ENCODE measurements at regions not wholly inside any gene's neighbourhood (a gene's known extent, or its start where the extent isn't known, plus 50 kb on each side); places are given as distances from the start of the nearest gene placed in this dataset.

DNA sequence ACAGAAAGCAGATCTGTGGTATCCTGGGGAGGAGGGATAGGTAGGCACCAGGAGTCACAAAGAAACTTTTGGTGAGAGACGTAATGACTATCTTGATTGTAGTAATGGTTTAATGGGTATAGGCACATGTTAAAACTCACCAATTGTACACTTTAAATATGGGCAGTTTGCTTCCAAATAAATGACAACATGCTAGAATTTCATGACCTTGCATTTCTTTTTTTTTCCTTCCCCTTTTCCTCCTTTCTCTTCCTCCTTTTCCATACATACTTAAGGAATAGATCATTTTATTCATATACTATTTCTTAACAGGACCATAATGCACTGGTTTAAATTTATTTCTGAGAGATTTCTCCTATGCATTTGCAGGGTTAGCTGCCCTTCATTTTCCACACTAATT is 341.8 kb downstream of the TMEM182 start:
- no peak overlapping the region for H3K4me3 Mint-ChIP-seq
- no peak overlapping the region for H3K27ac Mint-ChIP-seq
- H3K9me3 Mint-ChIP-seq: peaks cover 2 to 3% (median 2%) of the 10 kb centered on the region in 3 donors
- H3K27me3 Mint-ChIP-seq: no peaks in the 10 kb centered on the region
- H3K4me1 Mint-ChIP-seq: no peaks in the 10 kb centered on the region
- H3K36me3 Mint-ChIP-seq: no peaks in the 10 kb centered on the region

DNA sequence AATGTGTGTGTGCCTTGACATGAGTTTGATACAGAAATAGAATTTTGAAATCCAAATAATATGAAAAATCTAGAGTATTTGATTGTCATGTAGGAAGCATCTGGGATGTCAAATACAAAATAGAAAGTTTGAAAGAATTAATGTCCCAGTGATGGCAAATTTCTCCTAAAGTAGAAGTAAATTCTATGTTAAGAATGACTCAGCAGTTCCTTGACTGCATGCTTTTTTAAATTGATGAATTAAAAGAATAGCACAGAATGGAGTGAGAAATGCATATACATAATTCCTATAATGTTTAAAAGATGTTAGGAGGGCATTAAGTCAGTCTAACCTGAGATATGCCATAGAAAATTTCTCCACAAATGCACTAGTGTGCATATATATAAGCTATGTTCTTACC is 357.5 kb downstream of the TMEM182 start:
- no peaks in the 10 kb centered on the region for H3K27me3 Mint-ChIP-seq
- H3K27ac Mint-ChIP-seq: no peak overlapping the region
- no peaks in the 10 kb centered on the region for H3K36me3 Mint-ChIP-seq
- no peak overlapping the region for H3K4me3 Mint-ChIP-seq
- no peaks in the 10 kb centered on the region for H3K9me3 Mint-ChIP-seq
- no peaks in the 10 kb centered on the region for H3K4me1 Mint-ChIP-seq

DNA sequence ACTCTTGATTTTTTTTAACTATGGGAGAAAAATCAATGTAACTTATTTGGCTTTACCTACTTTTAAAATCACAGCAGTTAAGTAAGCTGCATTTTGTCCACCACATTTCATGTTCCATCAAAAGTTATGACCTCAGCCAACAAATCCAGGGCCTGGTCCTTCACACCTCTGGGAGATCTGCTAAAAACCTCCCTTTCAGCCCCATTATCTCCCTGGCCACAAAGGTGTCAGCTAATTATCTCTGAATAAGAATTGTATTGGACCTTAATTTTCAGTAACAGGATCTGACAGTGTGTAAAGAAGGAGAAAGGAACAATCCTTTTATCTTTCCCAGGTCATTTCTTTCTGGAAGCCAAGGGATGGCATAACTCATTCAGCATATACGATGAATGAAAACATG is 359.3 kb downstream of the TMEM182 start:
- no peaks in the 10 kb centered on the region for H3K27me3 Mint-ChIP-seq

DNA sequence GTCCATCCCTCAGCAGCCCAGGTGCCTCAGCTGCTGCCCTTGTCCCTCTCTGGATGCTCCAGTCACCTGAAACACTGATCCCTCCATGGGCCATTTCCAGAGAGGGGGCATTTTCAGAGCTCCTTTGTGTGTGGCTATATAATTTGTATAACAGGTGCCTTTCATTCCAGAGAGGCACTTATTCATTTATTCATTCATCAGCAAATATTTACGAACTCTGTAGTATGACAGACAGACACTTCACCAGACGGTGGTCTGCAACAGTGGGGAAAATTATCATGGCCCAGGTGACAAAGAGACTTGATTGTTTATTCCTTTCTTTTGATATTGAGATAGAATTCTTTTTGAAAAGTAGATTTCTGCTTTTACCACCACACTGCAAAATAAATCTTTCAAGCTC is 361.7 kb downstream of the TMEM182 start:
- Mint-ChIP-seq H3K36me3 (no peaks in the 10 kb centered on the region), H3K4me3 (no peak overlapping the region), H3K27me3 (no peaks in the 10 kb centered on the region), H3K4me1 (no peaks in the 10 kb centered on the region), H3K27ac (no peak overlapping the region), H3K9me3 (no peaks in the 10 kb centered on the region)

More for the DNA sequence above, 359.3 kb downstream of the TMEM182 start:
- no peak overlapping the region for H3K4me3 Mint-ChIP-seq
- H3K27ac Mint-ChIP-seq: no peak overlapping the region
- no peaks in the 10 kb centered on the region for H3K4me1 Mint-ChIP-seq
- no peaks in the 10 kb centered on the region for H3K9me3 Mint-ChIP-seq
- no peaks in the 10 kb centered on the region for H3K36me3 Mint-ChIP-seq

DNA sequence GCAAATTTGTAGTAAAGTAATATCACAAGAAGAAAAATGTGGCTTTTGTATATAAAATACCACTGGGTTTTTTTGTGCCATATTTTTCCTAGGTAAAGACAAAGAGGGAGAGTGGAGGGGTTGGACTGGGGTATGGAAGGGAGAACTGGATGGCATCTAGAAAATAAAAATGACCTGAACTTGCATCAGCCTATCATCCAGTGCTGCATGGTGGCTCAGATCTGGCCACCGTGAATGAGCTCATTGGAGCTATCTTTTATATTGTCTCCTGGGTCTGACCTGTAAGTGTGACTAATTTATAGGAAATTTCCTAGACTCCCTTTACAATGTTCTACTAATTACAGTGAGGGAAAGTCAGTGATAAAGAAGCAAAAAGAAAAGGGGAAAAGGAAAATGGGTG is 369.0 kb downstream of the TMEM182 start:
- H3K36me3 Mint-ChIP-seq: no peaks in the 10 kb centered on the region
- H3K27me3 Mint-ChIP-seq: no peaks in the 10 kb centered on the region
- H3K9me3 Mint-ChIP-seq: peaks cover 0 to 3% (median 0%) of the 10 kb centered on the region in 3 donors
- no peaks in the 10 kb centered on the region for H3K4me1 Mint-ChIP-seq
- no peak overlapping the region for H3K27ac Mint-ChIP-seq
- no peak overlapping the region for H3K4me3 Mint-ChIP-seq

DNA sequence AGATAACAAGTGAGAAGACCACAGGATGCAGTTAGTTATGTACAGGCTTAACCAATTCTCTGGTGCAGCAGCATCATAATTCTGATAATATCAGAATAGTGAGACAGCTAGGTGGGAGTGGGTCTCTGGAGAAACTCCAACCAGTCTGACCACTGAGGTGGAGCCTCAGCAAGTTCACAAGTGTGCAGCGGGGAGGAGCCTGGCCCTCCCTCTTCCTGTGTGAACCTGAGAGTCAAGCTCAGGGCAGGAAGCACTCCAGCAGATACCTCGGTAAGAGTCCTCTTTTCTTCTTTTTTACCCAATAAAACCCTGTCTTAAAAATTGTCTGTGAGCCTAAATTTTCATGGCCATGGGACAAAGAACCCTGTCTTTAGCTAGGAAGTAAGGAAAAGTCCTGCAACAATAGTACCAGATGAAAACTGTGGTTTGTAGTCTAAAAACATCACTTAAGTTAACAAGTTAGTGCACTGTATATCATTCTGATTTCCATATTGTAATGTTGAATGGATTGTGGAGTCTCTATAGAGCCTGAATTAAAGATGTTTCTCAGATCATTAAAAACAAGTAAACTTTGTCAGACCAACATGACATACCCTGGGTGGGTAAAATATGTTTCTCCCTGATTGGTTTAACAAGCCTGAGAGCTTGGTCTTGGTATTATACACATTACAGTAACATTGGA is 370.8 kb downstream of the TMEM182 start:
- H3K36me3 Mint-ChIP-seq: no peaks in the 10 kb centered on the region
- H3K4me3 Mint-ChIP-seq: no peak overlapping the region
- H3K4me1 Mint-ChIP-seq: no peaks in the 10 kb centered on the region
- peaks cover 0 to 5% (median 1%) of the 10 kb centered on the region in 3 donors for H3K9me3 Mint-ChIP-seq
- H3K27ac Mint-ChIP-seq: no peak overlapping the region
- no peaks in the 10 kb centered on the region for H3K27me3 Mint-ChIP-seq

DNA sequence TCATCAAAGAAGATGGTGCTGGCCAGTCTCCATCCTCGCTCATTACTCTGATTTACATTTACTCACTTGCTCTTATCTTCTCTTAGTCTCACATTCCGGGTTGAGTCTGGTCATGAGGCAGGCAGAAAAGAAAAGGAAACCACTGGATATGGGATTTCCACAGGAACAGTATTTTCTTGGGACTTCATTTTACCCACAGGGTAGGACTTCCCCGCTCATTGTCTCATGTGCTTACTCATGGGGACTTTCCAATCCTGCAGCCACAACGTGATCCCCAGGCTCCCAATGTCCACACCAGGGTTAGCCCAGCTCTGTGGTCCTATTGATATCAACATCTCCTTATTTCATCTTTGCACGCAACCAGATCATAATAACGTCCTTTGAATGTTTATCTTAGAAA is 373.8 kb downstream of the TMEM182 start:
- Mint-ChIP-seq H3K36me3 (no peaks in the 10 kb centered on the region), H3K27ac (no peak overlapping the region), H3K4me3 (no peak overlapping the region), H3K9me3 (peaks cover 0 to 5% (median 2%) of the 10 kb centered on the region in 3 donors), H3K4me1 (peaks cover 0 to 2% (median 0%) of the 10 kb centered on the region in 3 donors), H3K27me3 (no peaks in the 10 kb centered on the region)

DNA sequence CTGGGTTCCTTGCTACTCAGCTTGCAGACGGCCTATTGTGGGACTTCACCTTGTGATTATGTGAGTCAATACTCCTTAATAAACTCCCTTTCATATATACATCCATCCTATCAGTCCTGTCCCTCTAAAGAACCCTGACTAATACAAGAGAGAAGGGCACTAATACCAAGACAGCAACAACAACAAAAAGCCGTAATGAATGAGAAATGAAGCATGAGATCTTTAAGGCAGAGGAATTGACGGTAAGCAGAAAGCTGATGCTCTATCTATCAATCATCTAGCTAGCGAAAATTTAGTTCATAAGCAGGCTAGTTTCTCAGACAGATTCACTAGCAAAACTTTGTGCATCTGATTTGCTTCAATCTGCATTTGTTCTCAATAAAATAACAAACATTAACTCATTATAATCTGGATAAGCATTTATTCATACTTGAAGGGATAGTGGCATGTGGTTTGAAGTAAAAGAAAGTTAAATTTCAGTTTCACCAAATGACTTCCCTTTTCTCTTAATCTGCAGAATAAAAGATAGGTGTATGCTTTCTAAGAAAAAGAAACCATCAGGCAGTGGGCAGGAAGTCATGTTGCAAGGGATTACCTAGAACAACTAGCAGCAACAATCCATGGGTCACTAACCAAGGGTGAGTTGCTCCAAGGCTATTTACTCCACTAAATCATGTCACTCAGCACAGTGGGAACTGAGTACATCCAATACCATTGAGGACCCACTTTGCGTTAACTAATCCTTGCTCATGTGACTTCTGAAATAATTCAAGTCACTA is 376.5 kb downstream of the TMEM182 start:
- H3K36me3 Mint-ChIP-seq: no peaks in the 10 kb centered on the region
- H3K4me1 Mint-ChIP-seq: peaks cover 0 to 2% (median 0%) of the 10 kb centered on the region in 3 donors
- H3K9me3 Mint-ChIP-seq: peaks cover 0 to 3% (median 2%) of the 10 kb centered on the region in 3 donors
- no peaks in the 10 kb centered on the region for H3K27me3 Mint-ChIP-seq
- H3K27ac Mint-ChIP-seq: no peak overlapping the region
- no peak overlapping the region for H3K4me3 Mint-ChIP-seq

DNA sequence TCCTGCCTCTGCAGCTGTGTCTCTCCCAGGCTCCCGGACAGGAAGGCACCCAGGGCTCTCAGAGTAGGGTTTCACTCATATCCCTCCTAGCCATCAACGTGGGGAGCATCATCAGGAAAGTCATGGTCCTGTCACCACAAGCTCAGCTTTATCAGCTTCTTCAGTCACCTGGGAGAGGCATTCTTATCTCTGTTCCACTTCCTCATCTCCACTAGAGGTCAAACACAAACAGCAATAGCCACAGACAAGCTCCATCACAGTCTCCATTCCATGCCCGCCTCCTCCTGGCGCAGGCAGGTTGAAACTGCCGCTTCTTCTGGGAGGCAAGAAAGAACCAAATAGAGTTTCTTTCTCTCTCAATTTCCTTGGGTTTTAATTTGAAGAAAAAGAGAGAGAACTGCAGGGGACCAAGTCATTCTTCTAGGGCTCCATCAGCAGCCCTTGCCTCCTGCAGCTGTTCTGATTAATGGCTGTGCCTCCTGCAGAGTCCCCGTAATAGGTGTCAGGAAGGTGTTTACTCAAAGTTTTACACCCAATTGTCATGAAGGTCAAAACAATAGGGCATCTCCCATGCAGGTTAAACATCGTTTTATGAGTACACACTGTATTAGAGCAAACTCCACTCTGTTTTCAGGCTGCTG is 377.9 kb downstream of the TMEM182 start:
- Mint-ChIP-seq H3K4me1 (peaks cover 0 to 2% (median 0%) of the 10 kb centered on the region in 3 donors), H3K4me3 (no peak overlapping the region), H3K27ac (no peak overlapping the region), H3K9me3 (peaks cover 0 to 3% (median 2%) of the 10 kb centered on the region in 3 donors), H3K36me3 (no peaks in the 10 kb centered on the region), H3K27me3 (no peaks in the 10 kb centered on the region)

DNA sequence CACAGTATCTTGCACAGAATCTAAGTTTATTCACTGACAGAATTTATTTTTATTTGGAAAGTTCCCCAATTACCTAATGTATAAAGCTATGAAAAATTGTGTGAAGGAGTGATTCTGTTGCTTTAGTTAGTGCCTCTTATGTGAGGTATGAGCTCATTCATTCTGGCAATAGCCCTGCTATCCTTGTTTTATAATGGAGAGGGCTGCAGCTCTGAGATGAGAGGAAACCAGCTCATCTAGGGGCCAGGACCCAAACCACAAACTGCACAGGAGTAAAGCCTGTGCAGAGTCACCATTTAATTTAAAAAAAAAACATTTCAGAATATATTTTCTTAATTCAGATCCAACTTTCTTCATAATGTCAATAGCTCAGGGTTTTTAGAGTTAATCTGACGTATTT is 383.0 kb downstream of the TMEM182 start:
- Mint-ChIP-seq H3K27ac (no peak overlapping the region), H3K4me1 (no peaks in the 10 kb centered on the region), H3K4me3 (no peak overlapping the region), H3K27me3 (no peaks in the 10 kb centered on the region), H3K36me3 (no peaks in the 10 kb centered on the region), H3K9me3 (no peaks in the 10 kb centered on the region)

DNA sequence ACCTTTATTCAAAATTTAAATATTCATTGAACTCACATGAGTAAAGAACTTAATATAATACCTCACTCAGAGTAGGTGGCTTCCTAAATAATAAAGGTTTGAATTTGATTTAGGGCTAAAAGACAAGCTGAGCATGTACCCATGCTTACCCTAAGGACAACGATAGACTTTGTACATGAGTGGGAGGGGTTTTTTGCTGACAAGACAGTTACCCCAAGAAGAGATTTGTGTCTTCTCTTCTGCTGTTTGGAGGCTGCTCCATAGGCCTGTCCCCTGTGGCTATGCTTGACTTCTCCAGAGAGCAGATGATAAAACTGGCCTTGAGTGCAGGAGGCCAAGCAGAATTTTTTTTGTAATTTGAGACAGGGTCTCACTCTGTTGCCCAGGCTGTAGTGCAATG is 383.9 kb downstream of the TMEM182 start:
- H3K4me1 Mint-ChIP-seq: no peaks in the 10 kb centered on the region
- no peak overlapping the region for H3K27ac Mint-ChIP-seq
- no peaks in the 10 kb centered on the region for H3K27me3 Mint-ChIP-seq
- H3K36me3 Mint-ChIP-seq: no peaks in the 10 kb centered on the region
- no peaks in the 10 kb centered on the region for H3K9me3 Mint-ChIP-seq
- no peak overlapping the region for H3K4me3 Mint-ChIP-seq

DNA sequence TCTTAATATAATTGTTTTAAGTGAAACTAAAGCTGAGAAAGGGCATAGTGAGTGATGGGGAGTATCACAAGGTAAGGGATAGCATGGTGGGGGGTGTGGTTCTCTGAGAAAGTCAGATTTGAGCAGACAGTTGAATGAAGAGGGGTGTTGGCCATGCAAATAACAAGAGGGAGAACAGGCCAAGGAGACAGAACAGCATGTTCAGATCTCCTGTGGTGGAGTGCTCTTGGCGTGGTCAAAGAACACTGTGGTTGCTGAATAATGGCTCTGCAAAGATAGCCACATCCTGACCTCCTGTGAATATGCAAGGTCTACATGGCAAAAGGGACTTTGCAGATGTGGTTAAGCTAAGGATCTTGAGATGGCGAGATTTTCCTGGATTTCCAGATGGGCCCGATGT is 389.2 kb downstream of the TMEM182 start:
- no peak overlapping the region for H3K27ac Mint-ChIP-seq
- peaks cover 0 to 4% (median 2%) of the 10 kb centered on the region in 3 donors for H3K9me3 Mint-ChIP-seq
- H3K27me3 Mint-ChIP-seq: no peaks in the 10 kb centered on the region
- H3K4me1 Mint-ChIP-seq: no peaks in the 10 kb centered on the region
- no peak overlapping the region for H3K4me3 Mint-ChIP-seq
- no peaks in the 10 kb centered on the region for H3K36me3 Mint-ChIP-seq

DNA sequence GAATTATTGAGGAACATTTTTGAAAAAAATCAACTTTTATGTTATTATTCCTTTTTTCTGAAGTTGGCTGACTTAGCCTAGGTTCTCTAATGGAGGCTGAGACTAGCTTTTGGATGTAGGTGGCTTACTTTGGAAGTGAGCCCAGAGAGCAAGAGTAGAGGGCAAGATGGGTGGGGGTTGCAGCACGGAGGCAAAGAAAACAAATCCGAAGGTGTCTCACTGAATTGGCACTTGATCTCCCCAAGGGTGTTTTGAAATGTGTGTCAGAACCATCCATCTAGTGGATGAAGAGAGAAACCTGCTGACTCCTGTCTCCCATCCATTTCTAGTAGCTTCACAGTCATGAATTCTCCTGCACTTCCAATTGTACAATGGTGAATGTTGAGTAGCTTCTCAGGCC is 390.7 kb downstream of the TMEM182 start:
- Mint-ChIP-seq H3K4me1 (no peaks in the 10 kb centered on the region), H3K36me3 (no peaks in the 10 kb centered on the region), H3K9me3 (peaks cover 0 to 4% (median 2%) of the 10 kb centered on the region in 3 donors), H3K27me3 (no peaks in the 10 kb centered on the region), H3K27ac (no peak overlapping the region), H3K4me3 (peak overlapping the region in 1 of 4 donors; percentile 49)

DNA sequence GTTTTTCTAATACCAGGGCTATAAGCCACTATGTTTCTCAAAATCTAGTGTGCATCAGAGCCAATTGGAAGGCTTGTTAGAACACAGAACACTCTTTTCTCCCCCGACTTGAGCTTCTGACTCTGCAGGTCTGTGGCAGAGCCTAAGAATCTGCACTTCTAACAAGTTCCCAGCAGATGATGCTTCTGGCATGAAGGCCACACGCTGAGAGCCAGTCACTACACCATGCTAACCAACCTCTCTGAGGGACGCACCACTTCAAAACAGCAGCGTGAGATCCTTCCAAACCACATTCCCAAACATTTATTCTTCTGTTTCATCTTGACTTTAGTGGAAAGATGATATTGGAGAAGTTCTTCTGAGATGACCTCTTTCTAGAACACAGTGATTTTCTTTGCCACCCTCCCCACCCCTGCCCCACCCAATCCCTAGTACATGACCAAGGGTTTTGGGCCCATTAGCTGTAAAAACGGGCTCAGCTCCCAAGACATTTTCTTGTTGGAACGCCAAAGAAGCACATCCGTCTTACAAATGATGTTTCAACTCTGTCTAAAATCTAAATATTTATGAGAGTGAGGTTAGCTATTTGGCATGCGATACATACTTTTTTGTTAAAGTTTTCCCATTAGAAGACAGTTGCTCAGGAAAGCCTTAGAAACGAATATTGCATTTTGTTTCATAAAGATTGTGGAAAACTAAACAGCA is 391.9 kb downstream of the TMEM182 start:
- Mint-ChIP-seq H3K27ac (no peak overlapping the region), H3K4me1 (no peaks in the 10 kb centered on the region), H3K9me3 (peaks cover 0 to 4% (median 2%) of the 10 kb centered on the region in 3 donors)

DNA sequence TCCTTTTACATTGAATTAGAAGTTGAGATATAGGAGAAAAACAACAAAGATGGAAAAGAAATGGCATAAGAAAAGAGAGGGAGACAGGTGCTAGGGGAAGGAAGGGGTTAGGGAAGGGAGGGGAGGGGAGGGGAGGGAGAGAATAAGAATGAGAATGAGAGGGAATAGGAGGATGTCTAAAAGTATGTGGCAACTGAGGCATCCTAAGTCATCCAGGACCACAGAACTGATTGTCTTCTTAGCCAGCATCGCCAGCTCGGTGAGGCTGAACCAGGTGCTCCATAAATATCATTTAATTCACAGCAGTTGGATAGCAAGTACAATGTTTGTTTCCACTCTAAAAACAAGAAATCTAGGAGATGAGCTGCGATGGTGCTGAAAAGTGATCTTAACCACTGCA is 393.5 kb downstream of the TMEM182 start:
- no peak overlapping the region for H3K27ac Mint-ChIP-seq
- no peaks in the 10 kb centered on the region for H3K36me3 Mint-ChIP-seq
- no peak overlapping the region for H3K4me3 Mint-ChIP-seq
- no peaks in the 10 kb centered on the region for H3K27me3 Mint-ChIP-seq
- H3K9me3 Mint-ChIP-seq: peaks cover 0 to 4% (median 2%) of the 10 kb centered on the region in 3 donors
- H3K4me1 Mint-ChIP-seq: no peaks in the 10 kb centered on the region

More for the DNA sequence above, 391.9 kb downstream of the TMEM182 start:
- no peaks in the 10 kb centered on the region for H3K36me3 Mint-ChIP-seq
- H3K27me3 Mint-ChIP-seq: no peaks in the 10 kb centered on the region
- H3K4me3 Mint-ChIP-seq: no peak overlapping the region
